Omental fat pad (tissue), 3 donors: ENCODE measurements at regions not wholly inside any gene's neighbourhood (a gene's known extent, or its start where the extent isn't known, plus 50 kb on each side); places are given as distances from the start of the nearest gene placed in this dataset.
A peak's percentile ranks its signal among the peaks of the same experiment; 100 is the strongest.

ENCODE experiments used
- ATAC-seq: fragments of 150-250 bp; one replicate; pipeline ENCODE4 v1.9.1; 2016; ENCODE audit warnings: mild to moderate bottlenecking, moderate library complexity; ENCODE audit not compliant: low FRiP score
- DNase-seq: peaks from one replicate; pipeline ENCODE4 v3.0.0-alpha.2; 2019; ENCODE audit warnings: low spot score
- CTCF ChIP-seq, 3 donors: fragments of 450-650 bp; IDR thresholded peaks; one replicate each; pipeline ENCODE4 v1.5.1; 2016 to 2017; ENCODE audit warnings: antibody characterized with exemption in 3 of 3, mild to moderate bottlenecking in 3 of 3, moderate library complexity in 2 of 3

- no peak for ATAC-seq
- DNase-seq, result no peak
- TF ChIP-seq CTCF (IDR thresholded peaks at IDR 0.05), result no peak
Measured at GRCh38 chr9:115249488-115249887, 131.5 kb upstream of the TNC start.

GRCh38 chr9:115250621-115251032 is 132.7 kb upstream of the TNC start:
- no peak for DNase-seq
- TF ChIP-seq CTCF (IDR thresholded peaks at IDR 0.05), result no peak
- peak; percentile 68 for ATAC-seq

GRCh38 chr9:115254287-115255180 is 136.6 kb upstream of the TNC start:
- no peak for TF ChIP-seq CTCF (IDR thresholded peaks at IDR 0.05)
- DNase-seq (no peak), ATAC-seq (no peak)

GRCh38 chr9:115261656-115262081 is 143.7 kb upstream of the TNC start:
- ATAC-seq (peak; percentile 33), DNase-seq (no peak)
- TF ChIP-seq CTCF (IDR thresholded peaks at IDR 0.05), result no peak

GRCh38 chr9:115262477-115262876 is 144.5 kb upstream of the TNC start:
- DNase-seq (no peak), ATAC-seq (no peak)

GRCh38 chr9:115262952-115263351 is 145.0 kb upstream of the TNC start:
- TF ChIP-seq CTCF (IDR thresholded peaks at IDR 0.05), result no peak
- ATAC-seq, result no peak

More at GRCh38 chr9:115262477-115262876, 144.5 kb upstream of the TNC start:
- no peak for TF ChIP-seq CTCF (IDR thresholded peaks at IDR 0.05)

More at GRCh38 chr9:115262952-115263351, 145.0 kb upstream of the TNC start:
- no peak for DNase-seq
